GM19455 (cell line): ENCODE measurements at regions not wholly inside any gene's neighbourhood (a gene's known extent, or its start where the extent isn't known, plus 50 kb on each side); places are given as distances from the start of the nearest gene placed in this dataset.

ENCODE experiments used
- ATAC-seq: cut with Tn5 transposase; IDR thresholded peaks from one replicate; pipeline ENCODE4 v1.9.1; 2021; ENCODE audit not compliant: unreplicated experiment

- no peak for ATAC-seq
Observed at GRCh38 chr10:61108915-61109314, 164.9 kb upstream of the RHOBTB1 start.

DNA sequence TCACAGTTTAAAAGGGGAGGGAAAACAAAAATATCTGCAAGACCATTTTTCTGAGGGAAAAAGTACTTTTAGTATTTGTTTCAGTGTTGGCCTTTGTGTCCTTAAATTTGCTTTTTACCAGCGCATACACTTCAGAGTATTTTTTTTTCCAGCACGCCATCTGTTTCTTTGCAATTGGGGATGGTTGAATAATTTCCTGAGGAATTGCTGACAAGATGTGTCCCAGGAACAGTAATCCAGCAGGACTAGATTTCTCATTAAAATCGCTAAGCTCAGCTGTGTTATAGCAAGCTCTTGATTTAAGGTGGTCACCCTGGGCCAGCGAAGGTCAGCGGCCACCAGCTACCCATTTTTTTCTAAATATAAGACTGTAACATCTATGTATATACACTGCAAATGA, 156.9 kb upstream of the RHOBTB1 start:
- ATAC-seq, result no peak

GRCh38 chr10:61099756-61100155, 155.8 kb upstream of the RHOBTB1 start:
- no peak for ATAC-seq

DNA sequence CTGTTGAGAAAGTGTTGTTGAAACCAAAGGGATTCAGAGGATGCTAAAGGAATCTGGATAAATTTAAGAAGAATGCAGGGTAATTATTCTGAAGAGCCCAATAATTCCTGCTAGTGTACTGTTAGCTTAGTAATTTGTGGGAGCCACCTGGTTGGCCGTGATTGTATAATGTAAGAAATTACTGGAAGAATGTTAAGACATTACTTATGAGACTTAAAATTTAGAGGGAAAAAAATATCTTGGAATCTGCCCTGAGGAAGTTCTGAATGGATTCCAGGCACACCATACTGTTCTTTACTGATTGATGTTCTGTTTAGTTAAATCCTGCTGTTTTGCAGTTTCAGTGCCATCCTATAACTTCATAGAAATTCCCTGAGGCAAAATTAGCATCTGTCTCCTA, 155.0 kb upstream of the RHOBTB1 start:
- no peak for ATAC-seq

GRCh38 chr10:61097026-61097425, 153.0 kb upstream of the RHOBTB1 start:
- ATAC-seq, result no peak

DNA sequence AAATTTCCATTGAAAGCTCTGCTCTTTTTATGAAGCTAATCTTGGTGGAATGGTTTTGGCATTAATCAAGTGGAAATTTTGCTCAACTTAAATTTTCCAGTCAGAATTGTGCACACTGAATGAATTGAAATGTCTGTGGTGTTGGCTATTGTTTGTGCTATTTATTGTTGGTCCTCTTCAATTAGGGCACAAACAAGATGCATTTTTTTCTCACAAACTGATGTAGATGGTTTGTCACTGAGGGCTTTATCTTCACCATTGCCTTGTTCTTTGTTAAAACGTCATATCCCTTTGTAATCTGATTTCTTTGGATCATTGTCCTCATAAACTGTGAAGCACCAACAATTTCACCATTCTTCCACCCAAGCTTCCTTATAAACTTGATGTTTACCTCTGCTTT, 152.1 kb upstream of the RHOBTB1 start:
- no peak for ATAC-seq

DNA sequence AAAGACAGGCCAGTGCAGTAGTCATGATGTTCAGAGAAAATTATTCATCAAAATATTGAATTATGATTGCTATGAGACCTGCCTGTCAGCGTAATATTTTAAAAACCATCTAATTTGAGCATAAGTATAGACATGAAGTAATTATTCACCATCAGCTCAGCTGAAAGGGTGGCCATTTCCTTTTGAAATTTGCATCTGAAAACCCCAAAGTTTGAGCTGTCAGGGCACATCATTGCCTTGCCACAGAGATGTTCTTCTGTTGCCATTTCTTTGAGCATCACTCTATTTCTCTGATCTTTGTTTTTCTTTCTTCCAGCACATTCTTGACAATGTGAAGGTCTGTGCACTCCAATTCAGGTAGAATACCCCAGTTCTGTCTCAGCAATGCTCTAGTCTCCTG, 147.5 kb upstream of the RHOBTB1 start:
- ATAC-seq, result no peak

DNA sequence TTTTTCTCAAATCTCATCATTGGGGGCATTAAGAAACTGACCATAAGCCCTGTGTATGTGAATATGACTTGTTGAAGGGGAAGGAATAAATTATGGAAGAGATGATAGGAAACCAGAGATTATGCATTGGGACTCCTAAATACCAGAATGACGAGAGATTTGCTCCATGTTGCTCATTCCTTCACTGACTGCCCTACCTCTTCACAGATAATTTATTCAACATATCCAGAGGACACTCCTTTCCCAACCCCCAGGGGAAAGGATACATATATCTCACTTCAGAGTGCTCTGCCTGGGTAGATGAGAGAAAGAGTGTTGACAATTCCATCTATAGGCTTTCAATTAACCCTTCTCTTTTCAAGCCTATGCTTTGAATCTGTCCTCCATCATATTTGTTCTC, 145.3 kb upstream of the RHOBTB1 start:
- no peak for ATAC-seq

- no peak for ATAC-seq
Observed at GRCh38 chr10:61084493-61084892, 140.5 kb upstream of the RHOBTB1 start.

DNA sequence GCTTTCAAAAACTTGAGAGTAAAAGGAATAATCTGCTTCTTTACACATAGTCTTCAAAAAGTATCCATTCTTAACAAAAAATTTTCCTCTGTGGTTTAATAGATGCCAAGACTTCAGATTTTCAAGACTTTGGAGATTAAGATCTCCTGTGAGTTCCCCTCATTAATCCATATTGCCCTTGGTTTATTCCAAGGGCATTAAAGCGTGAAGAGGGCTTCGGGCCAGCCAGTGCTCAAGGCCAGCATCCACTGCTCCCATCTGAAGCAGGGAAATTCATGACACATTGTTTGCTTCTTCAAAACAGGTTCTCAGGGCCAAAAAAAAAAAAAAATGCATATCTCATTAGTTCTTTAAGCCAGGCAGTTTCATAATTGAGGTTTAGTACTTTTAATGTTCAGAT, 137.3 kb upstream of the RHOBTB1 start:
- ATAC-seq, result no peak

- no peak for ATAC-seq
Observed at GRCh38 chr10:61078542-61079275, 134.7 kb upstream of the RHOBTB1 start.

DNA sequence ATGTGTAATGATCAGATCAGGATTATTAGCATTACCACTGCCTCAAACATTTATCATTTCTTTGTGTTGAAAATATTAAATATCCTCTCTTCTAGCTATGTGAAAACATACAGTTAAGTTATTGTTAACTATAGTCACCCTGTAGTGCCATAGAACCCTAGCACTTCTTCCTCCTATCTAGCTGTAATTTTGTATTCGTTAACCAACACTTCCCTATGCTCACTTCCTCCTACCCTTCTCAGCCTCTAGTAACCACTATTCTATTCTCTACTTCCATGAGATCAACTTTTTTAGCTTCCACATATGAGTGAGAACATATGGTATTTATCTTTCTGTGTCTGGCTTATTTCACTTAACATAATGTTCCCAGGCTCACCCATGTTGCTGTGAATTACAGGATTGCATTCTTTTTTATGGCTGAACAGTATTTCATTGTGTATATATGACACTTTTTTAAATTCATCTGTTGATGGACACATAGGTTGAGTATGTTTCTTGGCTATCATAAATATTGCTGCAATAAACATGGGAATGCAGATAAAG, 132.7 kb upstream of the RHOBTB1 start:
- no peak for ATAC-seq

- no peak for ATAC-seq
Observed at GRCh38 chr10:61073391-61073790, 129.4 kb upstream of the RHOBTB1 start.

DNA sequence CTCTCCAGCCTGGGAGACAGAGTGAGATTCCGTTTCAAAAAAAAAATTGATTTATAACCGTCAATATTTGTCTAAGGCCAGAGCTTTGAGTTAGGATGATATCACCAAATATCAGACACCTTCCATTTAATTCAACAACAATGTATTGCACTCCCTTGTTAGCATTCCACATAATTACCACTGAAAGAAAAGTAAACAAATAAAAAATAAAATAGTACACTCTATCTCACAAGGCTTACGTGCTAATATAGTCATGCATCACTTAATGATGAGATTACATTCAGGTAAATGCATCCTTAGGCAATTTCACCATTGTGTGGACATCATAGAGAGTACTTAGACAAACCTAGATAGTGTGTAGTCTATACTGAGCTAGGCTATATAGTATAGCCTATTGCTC, 127.6 kb upstream of the RHOBTB1 start:
- ATAC-seq, result no peak

DNA sequence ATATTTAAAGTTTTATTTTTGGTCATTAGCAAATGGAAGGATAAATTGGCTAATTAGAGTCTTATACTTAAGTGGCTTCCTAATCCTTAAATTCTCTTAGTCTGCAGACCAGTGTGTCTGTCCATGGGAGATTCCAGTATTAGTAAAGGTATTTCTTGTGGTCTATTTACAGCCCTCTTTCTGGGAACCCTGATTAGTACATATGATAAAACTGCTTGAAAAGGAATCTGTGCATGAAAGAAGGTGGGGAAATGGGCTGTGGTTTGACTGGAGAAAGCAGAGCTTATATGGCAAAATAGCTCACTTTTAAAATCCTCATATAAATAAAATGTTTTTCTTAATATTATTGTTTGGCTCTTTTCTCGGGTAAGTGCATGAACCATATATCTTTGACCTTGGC, 124.5 kb upstream of the RHOBTB1 start:
- ATAC-seq, result no peak

- ATAC-seq, result no peak
Observed at GRCh38 chr10:61067671-61068336, 123.8 kb upstream of the RHOBTB1 start.

DNA sequence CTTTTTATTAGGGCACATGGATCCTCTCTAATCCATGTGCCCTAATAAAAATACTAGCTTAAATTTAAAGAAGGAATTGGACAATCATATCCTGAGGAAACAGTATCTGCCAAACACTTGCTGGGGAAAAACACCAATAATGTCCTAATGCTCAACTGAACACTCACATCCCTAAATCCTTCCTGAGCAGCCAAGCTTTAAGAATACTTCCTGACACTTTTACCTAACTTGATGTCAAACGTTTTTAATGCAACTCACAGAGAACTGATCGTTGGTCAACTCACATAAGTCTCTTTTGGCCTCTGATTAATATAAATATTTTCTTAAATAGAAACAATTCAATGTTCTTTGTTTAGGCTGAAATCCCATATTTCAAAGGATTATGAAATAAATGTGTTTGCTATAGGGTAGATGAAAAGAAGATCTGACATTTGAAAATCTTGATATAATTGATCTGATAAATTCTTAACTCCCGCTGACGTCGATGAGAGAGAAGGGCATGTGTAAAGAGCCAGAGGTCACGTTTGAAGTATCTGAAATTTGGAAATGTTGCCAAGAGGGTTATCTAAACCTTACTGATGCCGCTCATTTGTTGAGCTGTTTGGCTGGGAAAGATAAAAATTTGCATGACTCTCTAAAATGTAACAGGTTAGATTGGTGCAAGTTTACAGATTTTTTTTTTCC, 122.8 kb upstream of the RHOBTB1 start:
- no peak for ATAC-seq

- ATAC-seq, result no peak
Observed at GRCh38 chr10:61065051-61065450, 121.1 kb upstream of the RHOBTB1 start.

- no peak for ATAC-seq
Observed at GRCh38 chr10:61064356-61064755, 120.4 kb upstream of the RHOBTB1 start.

GRCh38 chr10:61063901-61064300, 119.9 kb upstream of the RHOBTB1 start:
- no peak for ATAC-seq

- ATAC-seq, result no peak
Observed at GRCh38 chr10:61063034-61063433, 119.0 kb upstream of the RHOBTB1 start.

DNA sequence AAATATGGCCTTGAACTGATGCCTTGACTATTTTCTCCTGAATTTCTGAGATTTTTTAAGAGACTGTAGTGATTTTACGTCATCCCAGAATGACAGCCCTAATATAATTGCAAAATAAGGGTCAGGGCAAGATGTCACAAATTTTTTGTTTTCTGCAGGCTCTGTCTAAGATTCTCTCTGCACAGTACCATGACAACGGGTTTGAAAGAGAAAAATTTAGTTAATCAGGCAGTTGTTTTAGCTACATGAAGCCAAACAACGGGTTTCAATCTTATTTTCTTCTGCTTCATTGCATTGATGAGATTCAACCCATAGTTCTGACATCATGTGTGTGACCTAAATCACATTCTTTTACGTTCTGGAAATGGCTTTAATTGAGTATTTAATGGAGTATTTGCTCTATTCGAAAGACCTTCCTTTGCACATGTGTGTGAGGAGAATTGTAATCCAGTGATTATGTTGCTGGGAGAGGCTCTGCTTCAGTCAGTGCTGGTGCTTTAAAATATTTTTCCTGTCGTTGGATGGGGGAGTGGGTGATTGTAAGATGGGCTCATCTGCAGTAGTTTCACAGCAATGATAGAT, 118.0 kb upstream of the RHOBTB1 start:
- ATAC-seq, result no peak
